Cerebellar cortex (tissue), 1 donor: ENCODE measurements at regions not wholly inside any gene's neighbourhood (a gene's known extent, or its start where the extent isn't known, plus 50 kb on each side); places are given as distances from the start of the nearest gene placed in this dataset.
"Not testable (repeated sequence)": the region's sequence is repeated elsewhere in the genome, so short reads cannot be mapped to it uniquely, and the experiment has no call there.

Experiments
- DNase-seq: peaks from one replicate; pipeline ENCODE4 v3.0.0-alpha.2; 2015; ENCODE audit warnings: low spot score

DNA sequence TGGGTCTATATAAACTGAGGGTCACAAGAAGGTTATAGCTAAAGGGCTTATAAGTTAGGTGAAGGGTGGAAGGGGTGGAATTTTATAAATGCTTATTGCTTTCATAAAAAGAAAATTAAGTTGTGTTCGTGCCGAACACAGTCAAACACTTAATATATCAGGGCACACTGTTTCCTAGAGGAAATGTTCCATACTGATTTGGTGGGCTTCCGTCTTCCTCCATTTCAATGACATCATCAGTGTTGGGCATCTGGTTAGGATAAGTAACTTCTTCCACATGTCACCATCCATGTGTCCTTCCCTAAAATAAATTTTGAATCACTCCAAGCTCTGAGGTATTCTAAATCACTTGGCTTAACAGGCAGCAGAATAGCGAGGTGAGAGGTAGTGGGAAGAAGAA, 466.4 kb downstream of the MED13L start:
- DNase-seq, result no peak

DNA sequence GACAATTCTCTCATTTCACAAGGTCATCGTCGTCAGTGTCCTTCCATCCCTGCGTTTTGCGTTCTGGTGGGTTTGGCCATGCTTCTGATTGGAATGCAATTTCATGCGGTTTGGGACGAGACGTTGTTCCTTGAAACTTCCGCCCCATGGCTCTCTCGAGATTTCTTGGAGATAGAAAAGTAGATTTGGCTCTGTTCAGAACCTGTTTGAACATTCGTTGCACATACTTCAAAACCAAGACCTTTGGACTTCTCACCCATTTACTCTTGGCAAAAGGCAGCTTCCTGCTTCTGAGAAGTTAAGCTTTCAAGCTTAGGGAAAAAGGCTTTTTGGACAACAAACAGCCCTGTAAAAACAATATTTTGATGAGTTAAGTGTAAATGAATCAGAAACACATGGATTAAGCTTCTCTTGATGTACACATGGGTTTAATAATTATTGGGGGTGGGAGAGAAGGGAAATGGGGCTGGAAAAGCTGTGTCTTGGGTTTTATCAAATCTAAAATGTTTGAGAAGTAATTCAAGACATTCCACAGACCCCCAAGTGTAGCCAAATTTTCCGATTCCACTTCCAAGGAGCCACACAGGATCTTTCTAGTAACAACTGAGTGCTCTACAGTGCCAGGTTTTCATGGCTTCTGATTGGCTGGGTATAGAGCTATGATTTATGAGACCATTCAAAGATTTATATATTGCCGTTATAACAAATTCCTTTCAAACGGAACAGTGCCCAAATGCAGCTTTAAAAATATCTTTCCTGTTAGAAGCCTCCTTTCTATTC, 467.2 kb downstream of the MED13L start:
- DNase-seq, result no peak

DNA sequence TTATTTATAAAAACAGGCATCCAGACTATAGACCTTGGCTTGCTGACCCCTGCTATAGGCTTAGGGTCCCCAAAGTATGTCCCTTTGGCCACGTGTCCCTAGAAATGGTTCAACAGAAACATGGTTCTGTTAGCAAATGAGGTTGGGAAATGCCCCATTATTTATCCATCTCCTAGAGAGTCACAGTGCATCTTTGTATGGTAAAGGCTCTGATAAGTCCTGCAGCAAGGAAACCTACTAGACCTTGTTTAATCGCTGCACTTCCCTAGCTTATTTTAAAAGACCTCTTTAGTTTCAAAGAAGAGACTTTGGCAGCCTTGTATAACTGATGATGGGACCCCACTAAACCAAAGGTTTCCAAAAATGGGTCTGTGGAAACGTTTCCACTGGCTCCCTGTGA, 471.5 kb downstream of the MED13L start:
- no peak for DNase-seq

DNA sequence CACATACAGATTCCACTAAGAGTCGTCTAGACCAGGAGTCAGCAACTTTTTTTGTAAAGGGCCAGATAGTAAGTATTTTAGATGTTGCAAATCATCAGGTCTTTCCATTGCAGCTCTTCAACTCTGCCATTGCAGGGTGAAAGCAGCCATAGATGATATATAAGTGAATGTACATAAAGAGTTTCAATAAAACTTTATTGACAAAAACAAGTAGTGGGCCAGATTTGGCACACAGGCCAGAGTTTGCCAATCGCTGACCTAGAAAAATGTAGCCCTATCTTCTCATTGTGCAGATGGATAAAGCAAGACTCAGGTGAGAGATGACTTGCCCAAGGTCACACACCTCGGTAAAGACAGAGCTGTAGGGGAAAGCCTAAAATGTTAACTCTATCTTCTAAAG, 474.7 kb downstream of the MED13L start:
- no peak for DNase-seq

DNA sequence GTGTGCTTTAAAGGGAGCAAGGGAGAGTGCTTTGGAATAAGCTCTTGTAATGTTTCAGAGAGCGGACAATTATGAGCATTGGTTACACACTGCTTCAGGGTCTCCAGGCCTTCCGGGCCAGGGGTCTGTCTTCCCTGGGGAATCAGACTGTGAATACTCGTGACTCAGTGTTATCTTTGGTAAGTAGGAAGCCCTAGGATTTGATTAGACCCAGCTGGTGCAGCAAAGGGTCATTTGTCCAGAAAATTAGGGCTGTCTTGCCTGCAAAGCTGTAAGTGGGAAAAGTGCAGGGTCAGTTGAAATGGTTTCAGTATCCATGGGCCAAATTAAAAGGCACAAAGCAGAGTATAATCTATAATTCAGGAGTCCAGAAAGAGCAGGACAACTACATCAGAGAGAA, 475.6 kb downstream of the MED13L start:
- no peak for DNase-seq

DNA sequence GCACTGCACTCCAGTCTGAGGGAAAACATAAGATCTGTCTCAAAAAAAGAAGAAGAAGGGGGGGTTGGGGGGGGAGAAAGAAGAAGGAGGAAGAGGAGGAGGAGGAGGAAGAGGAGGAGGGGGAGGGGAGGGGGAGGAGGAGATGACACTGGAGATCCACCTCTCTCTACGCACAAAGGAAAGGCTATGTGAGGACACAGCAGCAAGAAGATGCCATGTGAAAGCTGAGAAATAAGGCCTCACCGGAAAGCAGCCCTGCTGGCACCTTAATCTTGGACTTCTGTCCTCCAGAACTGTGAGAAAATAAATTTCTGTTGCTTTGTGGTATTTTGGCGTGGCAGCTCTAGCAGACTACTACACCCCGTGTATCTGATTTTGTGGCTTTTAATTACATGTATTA, 477.9 kb downstream of the MED13L start:
- no peak for DNase-seq

DNA sequence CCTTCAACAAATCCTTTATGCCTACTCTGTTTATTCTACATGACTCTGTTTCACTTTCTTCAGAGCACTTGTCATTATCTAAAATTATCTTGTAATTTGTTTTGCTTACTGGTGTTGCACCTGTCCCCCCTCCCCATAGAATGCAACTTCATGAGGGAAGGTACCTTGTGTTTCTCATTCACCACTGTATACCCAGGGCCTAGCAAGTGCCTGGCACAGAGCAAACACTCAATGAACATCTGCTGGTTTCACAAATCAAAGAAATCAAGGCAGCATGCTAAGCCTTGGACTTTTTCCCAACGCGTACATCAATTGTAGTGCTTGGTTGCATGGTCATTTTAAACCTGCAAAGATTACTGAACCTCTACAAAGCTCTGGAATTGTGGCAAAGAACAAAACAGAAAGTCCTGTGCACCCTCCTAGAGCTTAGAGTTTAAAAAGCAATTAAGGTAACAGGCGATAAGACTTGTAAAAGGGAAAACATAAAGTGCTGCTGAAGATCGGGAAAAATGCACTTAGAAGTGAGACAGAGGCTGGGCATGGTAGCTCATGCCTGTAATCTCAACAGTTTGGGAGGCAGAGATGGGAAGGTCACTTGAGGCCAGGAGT, 479.1 kb downstream of the MED13L start:
- DNase-seq, result no peak

DNA sequence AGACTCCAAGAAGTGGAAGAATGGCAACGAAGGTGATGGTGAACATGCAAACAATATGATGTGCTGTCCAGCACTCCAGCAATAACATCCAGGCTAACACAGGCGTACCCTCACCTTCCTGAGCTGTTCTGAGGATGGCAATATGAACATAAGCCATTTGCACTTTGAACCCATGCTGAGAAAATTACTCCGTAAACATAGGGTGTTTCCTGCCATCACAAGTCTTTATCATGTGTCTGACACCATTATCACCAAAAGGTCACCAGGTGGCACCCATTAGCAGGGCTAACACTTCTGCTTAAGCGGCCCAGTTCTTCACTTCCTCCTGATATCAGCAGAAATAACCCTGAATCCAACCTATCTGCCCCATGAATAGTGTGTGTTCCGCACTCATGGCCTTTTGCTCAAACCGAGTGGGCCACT, 482.8 kb downstream of the MED13L start:
- DNase-seq, result no peak

DNA sequence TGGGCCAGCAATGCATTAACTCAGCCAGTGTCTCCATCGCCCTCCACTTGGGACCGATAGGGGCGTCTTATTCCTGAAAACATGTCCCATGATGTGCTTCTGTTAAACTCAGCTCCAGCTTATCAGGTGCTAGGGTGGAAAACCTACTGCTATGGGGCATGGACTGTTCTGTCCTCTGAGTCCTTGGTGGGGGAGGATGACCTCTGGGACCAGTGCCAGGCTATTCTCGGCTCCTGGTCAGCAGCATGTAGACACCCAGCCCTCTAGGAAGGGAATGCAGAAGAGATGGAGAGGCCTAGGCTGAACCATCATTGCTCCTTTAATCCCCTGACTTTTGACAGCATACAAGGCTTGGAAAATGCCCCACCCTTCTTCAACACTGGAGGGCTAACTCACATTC, 486.2 kb downstream of the MED13L start:
- no peak for DNase-seq

DNA sequence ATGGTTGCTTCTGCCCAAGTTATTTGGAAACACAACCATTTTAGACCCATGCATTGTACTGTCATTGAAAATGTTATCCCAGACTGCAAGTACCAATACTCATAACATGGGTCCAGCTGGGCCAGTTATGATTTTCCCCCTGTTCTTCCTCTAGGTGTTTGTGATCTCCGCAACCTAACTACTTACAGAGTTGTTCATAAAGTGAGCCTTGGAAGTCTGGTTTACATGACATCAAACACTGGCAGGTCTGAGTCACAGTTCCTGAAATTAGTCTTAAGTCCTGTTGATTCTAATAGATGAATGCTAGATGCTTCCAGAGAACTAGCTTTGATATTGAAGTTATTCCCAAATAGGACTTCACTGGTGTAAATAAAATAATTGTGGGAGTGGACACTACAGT, 487.0 kb downstream of the MED13L start:
- no peak for DNase-seq

DNA sequence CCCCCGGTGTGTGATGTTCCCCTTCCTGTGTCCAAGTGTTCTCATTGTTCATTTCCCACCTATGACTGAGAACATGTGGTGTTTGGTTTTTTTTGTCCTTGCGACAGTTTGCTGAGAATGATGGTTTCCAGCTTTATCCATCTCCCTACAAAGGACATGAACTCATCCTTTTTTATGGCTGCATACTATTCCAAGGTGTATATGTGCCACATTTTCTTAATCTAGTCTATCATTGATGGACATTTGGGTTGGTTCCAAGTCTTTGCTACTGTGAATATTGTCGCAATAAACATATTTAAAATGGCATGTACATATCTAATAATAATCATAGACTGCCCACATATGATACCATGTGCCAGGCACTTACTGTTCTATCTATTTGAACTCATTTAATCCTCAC, 491.0 kb downstream of the MED13L start:
- DNase-seq, result not testable (repeated sequence)

DNA sequence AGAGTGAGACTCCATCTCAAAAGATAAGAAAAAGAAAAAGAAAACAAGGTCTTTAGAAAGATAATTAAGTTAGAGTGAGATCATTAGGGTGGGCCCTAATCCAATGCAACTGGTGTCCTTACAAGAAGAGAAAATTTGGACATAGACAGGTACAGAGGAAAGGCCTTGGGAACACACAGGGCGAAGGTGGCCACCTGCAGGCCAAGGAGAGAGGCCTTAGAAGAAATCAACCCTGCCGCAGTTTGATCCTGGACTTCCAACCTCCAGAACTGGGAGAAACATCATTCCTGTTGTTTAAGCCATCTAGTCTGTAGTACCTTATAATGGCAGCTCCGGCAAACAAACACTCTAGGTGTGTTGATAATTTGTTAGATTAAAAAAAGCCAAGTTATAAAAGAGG, 491.9 kb downstream of the MED13L start:
- no peak for DNase-seq

DNA sequence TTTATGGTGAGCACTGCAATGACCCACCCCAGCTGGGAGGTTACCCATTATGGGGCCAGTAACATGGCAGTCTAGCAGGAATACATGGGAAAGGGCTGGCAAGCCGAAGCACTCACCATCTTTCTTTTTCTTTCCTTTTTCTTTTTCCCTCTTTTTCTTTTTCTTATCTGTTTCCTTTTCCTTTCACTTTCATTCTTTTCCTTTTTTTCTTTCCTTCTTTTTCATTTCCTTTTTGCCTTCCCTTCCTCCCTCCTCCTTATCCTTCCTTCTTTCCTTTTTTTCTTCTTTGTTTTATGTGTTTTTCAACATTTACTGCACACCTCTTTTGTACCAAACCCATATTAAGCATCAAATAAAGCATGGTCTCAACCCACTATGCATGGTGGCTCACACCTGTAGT, 501.1 kb downstream of the MED13L start:
- DNase-seq, result no peak

DNA sequence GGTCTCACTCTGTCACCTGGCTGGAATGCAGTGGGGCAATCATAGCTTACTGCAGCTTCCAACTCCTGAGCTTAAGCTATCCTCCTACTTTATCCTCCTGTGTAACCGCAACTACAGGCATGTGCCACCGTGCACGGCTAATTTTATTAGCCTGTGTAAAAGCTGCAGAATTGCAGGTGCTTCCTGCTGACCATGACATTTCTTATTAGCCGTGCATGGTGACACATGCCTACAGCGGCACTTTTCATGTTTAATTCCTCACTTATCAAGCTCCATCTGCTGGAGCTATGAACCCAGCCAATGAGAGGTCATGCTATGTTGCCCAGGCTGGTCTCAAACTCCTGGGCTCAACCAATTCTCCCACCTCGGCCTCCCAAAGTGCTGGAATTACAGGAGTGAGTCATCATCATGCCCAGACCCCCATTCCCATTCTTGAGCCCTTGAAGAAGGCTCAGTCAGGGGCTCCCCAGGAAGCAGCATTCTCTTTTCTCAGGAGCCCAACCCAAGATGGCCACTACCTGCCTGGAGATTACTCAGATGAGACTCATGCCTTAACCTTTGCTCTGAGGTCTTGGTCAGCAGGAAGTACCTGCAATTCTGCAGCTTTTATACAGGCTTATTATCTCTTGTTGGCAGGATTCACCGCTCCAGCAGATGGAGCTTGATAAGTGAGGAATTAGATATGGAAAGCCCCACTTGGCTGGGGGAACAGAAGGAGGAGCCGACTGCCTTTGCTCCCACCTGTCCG, 503.2 kb downstream of the MED13L start:
- DNase-seq, result peak; percentile 14

DNA sequence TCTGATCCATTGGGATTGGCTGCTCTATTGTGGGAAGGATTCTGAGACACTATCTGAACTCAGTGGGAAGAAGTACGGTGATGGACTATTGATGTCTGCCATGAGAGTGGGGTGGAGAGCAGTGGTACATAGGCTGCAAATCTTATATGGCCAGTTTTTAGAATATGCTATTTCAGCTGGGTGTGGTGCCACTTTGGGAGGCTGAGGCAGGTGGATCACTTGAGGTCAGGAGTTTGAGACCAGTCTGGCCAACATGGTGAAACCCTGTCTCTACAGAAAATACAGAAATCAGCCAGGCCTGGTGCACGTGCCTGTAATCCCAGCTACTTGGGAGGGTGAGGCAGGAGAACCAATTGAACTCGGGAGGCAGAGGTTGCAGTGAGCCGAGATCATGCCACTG, 505.9 kb downstream of the MED13L start:
- DNase-seq, result no peak

DNA sequence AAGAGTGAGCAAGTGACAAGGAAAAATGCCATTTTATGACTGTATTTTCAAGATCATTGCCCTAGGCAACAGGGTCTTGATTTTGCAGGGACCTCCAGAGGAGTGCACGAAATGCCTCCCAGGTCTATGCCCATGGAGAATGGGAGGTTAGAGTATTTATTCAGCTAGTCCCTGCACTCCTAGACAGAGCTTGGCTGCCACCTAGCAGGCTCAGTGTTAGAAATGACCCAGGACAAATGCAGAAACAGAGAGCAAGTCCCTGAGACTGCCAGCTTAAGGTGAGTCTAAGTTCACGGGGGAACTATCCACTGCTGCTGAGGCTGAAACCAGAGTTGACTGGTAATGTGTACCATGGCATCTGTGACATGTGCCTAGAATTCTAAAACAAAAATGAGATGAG, 506.4 kb downstream of the MED13L start:
- no peak for DNase-seq

DNA sequence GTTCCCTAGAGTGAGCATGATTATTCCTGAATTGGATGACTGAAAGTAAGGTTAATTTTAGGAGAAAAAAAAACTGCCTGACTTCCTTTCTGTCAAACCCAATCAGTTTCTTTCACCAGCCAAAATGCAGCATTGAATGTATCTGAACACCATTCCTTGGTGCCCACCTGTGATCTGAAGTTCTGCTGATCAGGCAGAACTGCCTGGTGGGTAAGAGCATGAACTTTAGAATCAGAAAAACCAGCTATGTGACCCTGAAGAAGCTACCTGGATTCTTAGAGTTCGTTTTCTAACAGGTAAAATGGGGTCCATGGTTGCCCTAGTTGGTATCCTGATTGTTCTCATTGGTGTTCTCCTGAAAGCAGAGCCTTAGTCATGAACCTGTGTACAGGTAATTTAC, 506.9 kb downstream of the MED13L start:
- no peak for DNase-seq

DNA sequence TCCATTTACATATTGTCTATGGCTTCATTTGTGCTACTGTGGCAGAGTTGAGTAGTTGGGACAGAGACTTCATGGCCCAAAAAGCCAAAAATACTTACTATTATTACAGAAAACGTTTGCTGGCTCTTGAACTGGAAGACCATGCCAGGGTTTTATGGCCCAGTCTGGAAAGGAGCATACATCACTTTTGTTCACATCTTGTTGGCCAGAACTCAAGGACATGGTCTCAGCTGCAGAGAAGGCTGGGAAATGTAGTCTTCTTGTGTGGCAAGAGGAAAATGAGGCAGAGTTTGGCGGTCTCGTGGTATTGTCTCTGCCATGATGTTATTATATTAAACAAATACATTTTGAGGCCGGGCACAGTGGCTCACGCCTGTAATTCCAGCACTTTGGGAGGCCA, 509.6 kb downstream of the MED13L start:
- no peak for DNase-seq

DNA sequence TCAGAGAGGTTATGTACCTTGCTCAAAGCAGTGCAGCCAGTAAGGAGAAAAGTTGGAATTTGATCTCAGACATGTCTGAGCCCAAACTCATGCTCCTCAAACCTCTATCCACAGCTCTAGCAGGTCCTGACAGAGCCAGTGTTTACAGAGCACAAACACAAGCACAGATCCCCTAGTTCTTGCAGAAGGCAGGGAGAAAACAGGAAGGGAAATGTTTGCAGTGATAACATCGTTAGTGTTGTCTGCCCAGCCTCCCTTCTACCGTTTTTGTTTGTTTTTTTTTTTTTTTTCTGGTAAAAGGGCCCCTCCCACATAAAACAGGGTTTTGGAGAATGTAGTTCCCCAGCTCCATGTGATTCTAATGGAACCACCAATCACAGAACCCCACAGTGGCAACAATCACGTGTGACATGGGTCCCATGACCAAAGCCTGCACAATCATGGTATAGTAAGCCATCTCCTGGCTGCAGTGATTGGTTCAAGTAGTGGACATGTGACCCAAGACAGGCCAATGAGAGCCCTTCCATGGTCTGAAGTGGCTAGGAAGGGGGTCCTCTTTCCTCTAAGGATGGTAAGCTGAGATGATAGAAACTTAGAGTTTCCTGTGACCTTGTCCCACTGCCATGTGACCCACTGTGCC, 513.4 kb downstream of the MED13L start:
- no peak for DNase-seq

DNA sequence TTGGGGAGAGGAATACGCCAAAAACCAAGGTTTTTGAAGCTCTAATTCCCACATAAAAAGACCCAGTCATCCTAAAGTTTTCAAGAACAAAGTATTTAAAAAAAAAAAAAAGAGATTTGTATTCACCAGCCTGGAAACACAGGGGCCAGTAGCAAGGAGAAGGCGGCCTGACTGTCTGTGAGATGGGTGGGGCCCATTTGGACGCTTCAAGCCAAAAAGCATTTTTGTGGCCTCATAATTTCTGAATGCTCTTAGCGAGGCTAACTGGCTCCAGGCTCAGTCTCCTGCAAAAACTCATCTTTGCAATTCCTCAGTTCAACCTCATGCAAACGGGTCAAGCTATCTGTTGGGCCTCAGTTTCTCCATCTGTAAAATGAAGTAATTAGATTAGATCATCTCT, 514.1 kb downstream of the MED13L start:
- no peak for DNase-seq

DNA sequence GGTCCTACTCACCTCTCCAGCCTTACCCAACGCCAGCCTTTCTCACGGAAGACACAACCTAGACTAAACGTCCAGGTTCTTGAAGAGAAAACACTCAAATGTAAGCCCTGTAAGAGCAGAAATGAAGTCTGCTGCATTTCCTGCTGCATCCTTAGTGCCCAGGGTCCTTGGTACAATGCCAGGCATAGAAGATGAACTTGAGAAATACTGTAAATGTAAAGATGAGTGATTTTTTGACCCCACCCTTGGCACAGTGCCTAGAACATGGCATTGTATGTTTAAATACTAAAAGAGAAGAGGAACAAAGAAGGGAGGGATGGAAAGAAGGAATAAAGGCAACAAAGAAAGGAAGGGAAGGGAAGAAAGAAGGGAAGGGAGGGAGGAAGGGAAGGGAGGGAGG, 514.6 kb downstream of the MED13L start:
- DNase-seq, result no peak

DNA sequence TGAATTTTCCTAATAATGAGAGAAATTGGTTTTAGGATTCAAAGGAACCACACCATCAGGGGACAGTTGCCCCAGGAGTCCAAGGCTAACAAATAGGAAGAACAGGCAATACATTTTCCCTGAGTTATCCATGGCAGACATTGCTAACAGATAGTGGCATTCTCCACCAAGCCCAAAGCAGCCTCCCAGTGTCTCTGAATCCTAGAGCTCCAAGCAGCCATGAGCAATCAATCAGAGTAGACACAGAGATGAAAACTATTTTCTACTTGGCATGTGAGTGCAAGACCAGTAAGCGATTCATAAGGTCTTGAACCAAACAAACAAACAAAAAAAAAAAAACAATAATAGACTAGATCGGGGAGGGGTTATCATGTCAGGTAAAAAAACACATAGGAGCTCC, 515.7 kb downstream of the MED13L start:
- no peak for DNase-seq

DNA sequence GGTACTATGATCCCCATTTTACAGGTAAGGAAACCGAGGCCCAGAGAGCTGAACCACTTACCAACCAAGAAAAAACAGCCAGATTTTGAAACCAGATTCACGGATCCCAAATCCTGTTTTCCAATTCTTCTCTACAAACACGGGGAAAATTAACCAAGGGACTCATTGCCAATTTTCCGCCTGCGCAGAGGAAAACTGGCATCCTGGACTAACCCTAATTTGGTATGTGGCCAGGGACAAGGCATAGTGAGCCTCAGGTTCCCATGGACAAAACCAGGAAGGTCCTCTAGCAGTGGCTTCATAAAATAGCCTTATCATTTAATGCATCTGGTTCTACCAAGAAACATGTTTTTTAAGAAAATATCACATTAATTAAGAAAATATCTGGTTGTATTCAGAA, 517.3 kb downstream of the MED13L start:
- DNase-seq, result no peak
